ENCODE measurements at regions not wholly inside any gene's neighbourhood (a gene's known extent, or its start where the extent isn't known, plus 50 kb on each side); places are given as distances from the start of the nearest gene placed in this dataset.

GRCh38 chrX:40358994-40359393, 221.8 kb upstream of the ATP6AP2 start:
- Histone ChIP-seq H3K4me3 (replicated peaks; ENCODE audit: low read depth, low read length) (no peak overlapping the region), H3K36me3 (ENCODE audit: control insufficient read depth, insufficient read depth, low read length) (no peaks in the 10 kb centered on the region), H3K27me3 (replicated peaks; ENCODE audit: control insufficient read depth, insufficient read depth, low read length) (no peaks in the 10 kb centered on the region)
- no peak for DNase-seq (ENCODE audit: extremely low read depth, insufficient read length)
- no peak for TF ChIP-seq CTCF (IDR thresholded peaks at IDR 0.05; ENCODE audit: insufficient read depth, low read length, poor library complexity, severe bottlenecking)

GRCh38 chrX:40349251-40349650, 231.5 kb upstream of the ATP6AP2 start:
- Histone ChIP-seq H3K4me3 (replicated peaks; ENCODE audit: low read depth, low read length) (no peak overlapping the region), H3K36me3 (ENCODE audit: control insufficient read depth, insufficient read depth, low read length) (no peaks in the 10 kb centered on the region), H3K27me3 (replicated peaks; ENCODE audit: control insufficient read depth, insufficient read depth, low read length) (no peaks in the 10 kb centered on the region)
- no peak for DNase-seq (ENCODE audit: extremely low read depth, insufficient read length)
- no peak for TF ChIP-seq CTCF (IDR thresholded peaks at IDR 0.05; ENCODE audit: insufficient read depth, low read length, poor library complexity, severe bottlenecking)

GRCh38 chrX:40346379-40346778, 234.4 kb upstream of the ATP6AP2 start:
- no peaks in the 10 kb centered on the region for H3K36me3 ChIP-seq (ENCODE audit: control insufficient read depth, insufficient read depth, low read length)
- DNase-seq (ENCODE audit: extremely low read depth, insufficient read length), result no peak
- H3K27me3 ChIP-seq (replicated peaks; ENCODE audit: control insufficient read depth, insufficient read depth, low read length), result no peaks in the 10 kb centered on the region
- no peak for TF ChIP-seq CTCF (IDR thresholded peaks at IDR 0.05; ENCODE audit: insufficient read depth, low read length, poor library complexity, severe bottlenecking)
- no peak overlapping the region for H3K4me3 ChIP-seq (replicated peaks; ENCODE audit: low read depth, low read length)

- DNase-seq (ENCODE audit: extremely low read depth, insufficient read length), result no peak
- TF ChIP-seq CTCF (IDR thresholded peaks at IDR 0.05; ENCODE audit: insufficient read depth, low read length, poor library complexity, severe bottlenecking), result no peak
- H3K36me3 ChIP-seq (ENCODE audit: control insufficient read depth, insufficient read depth, low read length), result no peaks in the 10 kb centered on the region
- no peaks in the 10 kb centered on the region; the same call in 1 of the 2 replicates for H3K27me3 ChIP-seq (replicated peaks; ENCODE audit: control insufficient read depth, insufficient read depth, low read length)
- H3K4me3 ChIP-seq (replicated peaks; ENCODE audit: low read depth, low read length), result no peak overlapping the region
Observed at GRCh38 chrX:40343319-40343718, 237.5 kb upstream of the ATP6AP2 start.

- Histone ChIP-seq H3K36me3 (ENCODE audit: control insufficient read depth, insufficient read depth, low read length) (no peaks in the 10 kb centered on the region), H3K27me3 (replicated peaks; ENCODE audit: control insufficient read depth, insufficient read depth, low read length) (no peaks in the 10 kb centered on the region; the same call in 1 of the 2 replicates)
Observed at GRCh38 chrX:40340116-40340515, 240.7 kb upstream of the ATP6AP2 start.

More at GRCh38 chrX:40340116-40340515, 240.7 kb upstream of the ATP6AP2 start:
- DNase-seq (ENCODE audit: extremely low read depth, insufficient read length), result no peak
- no peak overlapping the region for H3K4me3 ChIP-seq (replicated peaks; ENCODE audit: low read depth, low read length)
- no peak for TF ChIP-seq CTCF (IDR thresholded peaks at IDR 0.05; ENCODE audit: insufficient read depth, low read length, poor library complexity, severe bottlenecking)

Data from GM06990 (cell line).